HEK293 (cell line): ENCODE measurements at regions not wholly inside any gene's neighbourhood (a gene's known extent, or its start where the extent isn't known, plus 50 kb on each side); places are given as distances from the start of the nearest gene placed in this dataset.

Source experiments
- CTCF ChIA-PET: fragments of 350-600 bp; formaldehyde crosslinking; extraction: SDS; loops from one replicate; lab custom pipeline; 2021; ENCODE audit warnings: antibody characterized with exemption; lab: Yijun Ruan, JAX
- POLR2A ChIA-PET: fragments of 300-600 bp; formaldehyde crosslinking; extraction: SDS; loops from one replicate; lab custom pipeline; 2020; ENCODE audit warnings: antibody characterized with exemption, inconsistent platforms; lab: Yijun Ruan, JAX
- H3K27ac ChIP-seq: fragments of 200-500 bp; sonication (Bioruptor generic); 2 replicates; pipeline ENCODE4 v1.5.1; 2014; ENCODE audit warnings: low read depth, low read length, control low read depth, inconsistent platforms; ENCODE audit errors: extremely low read depth
- H3K36me3 ChIP-seq, 2 experiments: fragments of 200-500 bp in 1 of 2; sonication (Bioruptor generic) in 1 of 2; 1 replicate in 1 of 2; 2 replicates in 1 of 2; pipeline ENCODE4 v1.5.1; 2014 to 2017; ENCODE audit warnings: inconsistent platforms in 2 of 2, low read length in 2 of 2; ENCODE audit not compliant: control insufficient read depth in 2 of 2, insufficient read depth in 1 of 2
- H3K4me1 ChIP-seq: fragments of 200-500 bp; sonication (Bioruptor generic); 2 replicates; pipeline ENCODE4 v1.5.1; 2014; ENCODE audit warnings: mild to moderate bottlenecking, low read length, inconsistent platforms; ENCODE audit not compliant: control insufficient read depth, insufficient read depth
- H3K4me3 ChIP-seq: 2 replicates; pipeline ENCODE4 v1.5.1; 2011; ENCODE audit warnings: low read depth, mild to moderate bottlenecking, control low read depth, low read length, moderate library complexity
- H3K9me3 ChIP-seq: fragments of 200-500 bp; sonication (Bioruptor generic); 2 replicates; pipeline ENCODE4 v1.5.1; 2014; ENCODE audit warnings: low read depth, low read length, inconsistent platforms; ENCODE audit not compliant: control insufficient read depth, insufficient read depth
- FEZF1 ChIP-seq: fragments of 450-650 bp; formaldehyde crosslinking; IDR thresholded peaks from 2 replicates; pipeline ENCODE4 v1.5.1; 2016; ENCODE audit warnings: missing biosample characterization, missing genetic modification characterization
- KLF8 ChIP-seq: fragments of 450-650 bp; formaldehyde crosslinking; IDR thresholded peaks from 2 replicates; pipeline ENCODE4 v1.5.1; 2016; ENCODE audit warnings: missing biosample characterization, missing genetic modification characterization
- REPIN1 ChIP-seq: fragments of 450-650 bp; formaldehyde crosslinking; IDR thresholded peaks from 2 replicates; pipeline ENCODE4 v1.5.1; 2017; ENCODE audit warnings: missing biosample characterization, missing genetic modification characterization, low read depth
- SALL2 ChIP-seq: fragments of 450-650 bp; formaldehyde crosslinking; IDR thresholded peaks from 2 replicates; pipeline ENCODE4 v1.5.0; 2017; ENCODE audit warnings: missing biosample characterization, mild to moderate bottlenecking, missing genetic modification characterization, borderline replicate concordance
- TRIM28 ChIP-seq: IDR thresholded peaks from 2 replicates; pipeline ENCODE4 v1.6.1; 2011; ENCODE audit warnings: low read length, control low read depth, borderline replicate concordance
- YY1 ChIP-seq: fragments of 450-650 bp; formaldehyde crosslinking; IDR thresholded peaks from 2 replicates; pipeline ENCODE4 v1.5.1; 2018; ENCODE audit warnings: missing biosample characterization, missing genetic modification characterization
- ZBTB17 ChIP-seq: fragments of 450-650 bp; formaldehyde crosslinking; IDR thresholded peaks from 2 replicates; pipeline ENCODE4 v1.5.1; 2016; ENCODE audit warnings: missing biosample characterization, missing genetic modification characterization
- ZBTB26 ChIP-seq: fragments of 450-650 bp; formaldehyde crosslinking; optimal IDR thresholded peaks from 2 replicates; pipeline ENCODE3; 2016; ENCODE audit warnings: missing biosample characterization, mild to moderate bottlenecking, missing genetic modification characterization
- ZBTB44 ChIP-seq: fragments of 450-650 bp; IDR thresholded peaks from 2 replicates; pipeline ENCODE4 v1.5.1; 2018; ENCODE audit warnings: missing biosample characterization, mild to moderate bottlenecking, missing genetic modification characterization
- ZBTB48 ChIP-seq: fragments of 450-650 bp; formaldehyde crosslinking; IDR thresholded peaks from 2 replicates; pipeline ENCODE4 v1.5.1; 2016; ENCODE audit warnings: missing biosample characterization, missing genetic modification characterization
- ZBTB8A ChIP-seq: fragments of 450-650 bp; formaldehyde crosslinking; IDR thresholded peaks from 2 replicates; pipeline ENCODE4 v1.5.1; 2016; ENCODE audit warnings: missing biosample characterization, missing genetic modification characterization
- ZFP3 ChIP-seq: fragments of 450-650 bp; formaldehyde crosslinking; IDR thresholded peaks from 2 replicates; pipeline ENCODE4 v1.5.1; 2016; ENCODE audit warnings: low read depth, missing biosample characterization, missing genetic modification characterization
- ZNF10 ChIP-seq: fragments of 450-650 bp; formaldehyde crosslinking; IDR thresholded peaks from 2 replicates; pipeline ENCODE4 v1.5.1; 2017; ENCODE audit warnings: missing biosample characterization, missing genetic modification characterization
- ZNF169 ChIP-seq: fragments of 450-650 bp; formaldehyde crosslinking; IDR thresholded peaks from 2 replicates; pipeline ENCODE4 v1.5.1; 2016; ENCODE audit warnings: missing biosample characterization, missing genetic modification characterization
- ZNF302 ChIP-seq: fragments of 450-650 bp; formaldehyde crosslinking; IDR thresholded peaks from 2 replicates; pipeline ENCODE4 v1.5.1; 2016; ENCODE audit warnings: missing biosample characterization, missing genetic modification characterization, low read depth
- ZNF335 ChIP-seq: fragments of 450-650 bp; formaldehyde crosslinking; conservative IDR thresholded peaks from 2 replicates; pipeline ENCODE4 v1.5.1; 2016; ENCODE audit warnings: missing biosample characterization, missing genetic modification characterization
- ZNF366 ChIP-seq: fragments of 450-650 bp; formaldehyde crosslinking; conservative IDR thresholded peaks from 2 replicates; pipeline ENCODE4 v1.5.1; 2016; ENCODE audit warnings: missing biosample characterization, missing genetic modification characterization
- ZNF37A ChIP-seq: fragments of 450-650 bp; IDR thresholded peaks from 2 replicates; pipeline ENCODE4 v1.5.1; 2018; ENCODE audit warnings: missing biosample characterization, missing genetic modification characterization
- ZNF426 ChIP-seq: fragments of 450-650 bp; formaldehyde crosslinking; IDR thresholded peaks from 2 replicates; pipeline ENCODE4 v1.5.1; 2017; ENCODE audit warnings: missing biosample characterization, missing genetic modification characterization, mild to moderate bottlenecking, inconsistent platforms, moderate library complexity
- ZNF501 ChIP-seq: fragments of 450-650 bp; formaldehyde crosslinking; IDR thresholded peaks from 2 replicates; pipeline ENCODE4 v1.5.1; 2016; ENCODE audit warnings: missing biosample characterization, missing genetic modification characterization
- ZNF585B ChIP-seq: fragments of 450-650 bp; formaldehyde crosslinking; IDR thresholded peaks from 2 replicates; pipeline ENCODE4 v1.5.1; 2016; ENCODE audit warnings: missing biosample characterization, missing genetic modification characterization
- ZNF623 ChIP-seq: fragments of 450-650 bp; formaldehyde crosslinking; IDR thresholded peaks from 2 replicates; pipeline ENCODE4 v1.5.1; 2016; ENCODE audit warnings: missing biosample characterization, missing genetic modification characterization
- ZNF660 ChIP-seq: fragments of 450-650 bp; IDR thresholded peaks from 2 replicates; pipeline ENCODE4 v1.5.1; 2018; ENCODE audit warnings: missing biosample characterization, mild to moderate bottlenecking, missing genetic modification characterization
- ZNF664 ChIP-seq: fragments of 450-650 bp; formaldehyde crosslinking; IDR thresholded peaks from 2 replicates; pipeline ENCODE4 v1.5.1; 2016; ENCODE audit warnings: missing biosample characterization, missing genetic modification characterization
- ZSCAN23 ChIP-seq: fragments of 450-650 bp; formaldehyde crosslinking; IDR thresholded peaks from 2 replicates; pipeline ENCODE4 v1.5.1; 2016; ENCODE audit warnings: missing biosample characterization, missing genetic modification characterization
- ZSCAN5A ChIP-seq: fragments of 450-650 bp; formaldehyde crosslinking; IDR thresholded peaks from 2 replicates; pipeline ENCODE4 v1.5.1; 2016; ENCODE audit warnings: missing biosample characterization, missing genetic modification characterization
- TF ChIP-seq, protein P1 (sequence below): fragments of 450-650 bp; formaldehyde crosslinking; IDR thresholded peaks from 2 replicates; pipeline ENCODE4 v1.5.1; 2016; ENCODE audit warnings: missing biosample characterization, missing genetic modification characterization, low read depth

DNA sequence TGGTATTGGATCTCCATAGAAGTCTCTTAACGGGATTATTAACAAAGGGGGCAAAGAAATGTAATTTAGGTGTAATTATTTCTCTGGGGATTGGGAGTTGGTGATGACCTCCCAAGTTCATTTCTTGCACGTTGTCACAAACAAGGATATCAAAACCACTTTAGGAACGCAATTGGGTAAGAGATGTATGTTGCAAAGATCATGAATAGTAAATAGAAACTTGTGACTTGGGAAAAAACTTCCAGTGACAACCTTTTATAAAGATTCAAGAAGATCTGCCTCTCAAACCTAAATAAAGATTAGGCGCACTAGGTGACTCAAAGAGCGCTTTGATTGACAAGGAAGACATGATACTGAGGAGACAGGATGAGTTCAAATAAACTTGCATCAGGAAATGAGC, 127.8 kb upstream of the TRIB2 start (continued):
- TF ChIP-seq ZNF664 (tag by site-specific recombination) (no peak), ZNF10 (tag by site-specific recombination) (no peak), ZNF660 (tag by site-specific recombination) (no peak)

GRCh38 chr2:12589802-12590320, 126.9 kb upstream of the TRIB2 start:
- no peak overlapping the region for H3K27ac ChIP-seq
- H3K9me3 ChIP-seq, result no peaks in the 10 kb centered on the region
- TF ChIP-seq ZNF426 (tag by site-specific recombination) (no peak), ZFP3 (no peak), KLF8 (tag by site-specific recombination) (no peak), REPIN1 (no peak), ZBTB44 (tag by site-specific recombination) (no peak), ZBTB17 (no peak), ZNF366 (tag by site-specific recombination) (no peak), ZNF302 (tag by site-specific recombination) (no peak), ZNF585B (no peak)
- H3K36me3 ChIP-seq, result no peaks in the 10 kb centered on the region
- H3K4me1 ChIP-seq, result no peaks in the 10 kb centered on the region
- POLR2A ChIA-PET, result no interaction called here
- no peak overlapping the region for H3K4me3 ChIP-seq
- CTCF ChIA-PET, result no interaction called here

GRCh38 chr2:12592296-12592695, 124.4 kb upstream of the TRIB2 start:
- Histone ChIP-seq H3K36me3 (no peaks in the 10 kb centered on the region), H3K27ac (no peak overlapping the region), H3K9me3 (no peaks in the 10 kb centered on the region), H3K4me3 (no peak overlapping the region), H3K4me1 (no peaks in the 10 kb centered on the region)
- ChIA-PET CTCF (no interaction called here), POLR2A (no interaction called here)
- TF ChIP-seq ZBTB8A (no peak), REPIN1 (no peak), ZNF501 (tag by site-specific recombination) (no peak), ZNF169 (tag by site-specific recombination) (no peak), YY1 (no peak), SALL2 (tag by site-specific recombination) (no peak), ZBTB48 (no peak), TRIM28 (no peak), ZSCAN5A (no peak)

DNA sequence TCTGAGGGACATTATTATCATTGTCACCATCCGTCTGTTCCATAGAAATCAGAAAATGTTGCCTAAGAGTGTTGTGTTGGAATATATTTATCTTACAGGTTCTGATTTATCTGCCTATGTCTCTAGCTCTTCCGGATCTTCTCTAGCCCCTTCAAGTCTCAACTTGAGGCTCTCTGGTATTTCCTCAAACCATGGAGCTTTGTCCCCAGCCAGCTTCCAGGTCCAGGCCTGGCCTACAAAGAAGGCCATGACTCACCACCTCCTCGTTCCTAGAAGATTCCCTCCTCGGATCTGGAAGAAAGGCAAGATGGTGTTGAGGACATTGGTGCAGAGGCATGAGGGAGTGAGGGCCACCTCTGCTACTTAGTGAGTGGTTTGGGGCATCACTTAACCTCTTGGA, 122.1 kb upstream of the TRIB2 start:
- CTCF ChIA-PET, result no interaction called here
- Histone ChIP-seq H3K27ac (no peak overlapping the region), H3K9me3 (no peaks in the 10 kb centered on the region), H3K36me3 (no peaks in the 10 kb centered on the region), H3K4me1 (no peaks in the 10 kb centered on the region), H3K4me3 (no peak overlapping the region)
- POLR2A ChIA-PET, result no interaction called here
- no peak for TF ChIP-seq ZNF335 (tag by site-specific recombination)
- TF ChIP-seq FEZF1 (tag by site-specific recombination), result no peak
- no peak for TF ChIP-seq ZSCAN23
- no peak for TF ChIP-seq ZNF585B
- no peak for TF ChIP-seq ZNF623
- TF ChIP-seq, protein P1, sequence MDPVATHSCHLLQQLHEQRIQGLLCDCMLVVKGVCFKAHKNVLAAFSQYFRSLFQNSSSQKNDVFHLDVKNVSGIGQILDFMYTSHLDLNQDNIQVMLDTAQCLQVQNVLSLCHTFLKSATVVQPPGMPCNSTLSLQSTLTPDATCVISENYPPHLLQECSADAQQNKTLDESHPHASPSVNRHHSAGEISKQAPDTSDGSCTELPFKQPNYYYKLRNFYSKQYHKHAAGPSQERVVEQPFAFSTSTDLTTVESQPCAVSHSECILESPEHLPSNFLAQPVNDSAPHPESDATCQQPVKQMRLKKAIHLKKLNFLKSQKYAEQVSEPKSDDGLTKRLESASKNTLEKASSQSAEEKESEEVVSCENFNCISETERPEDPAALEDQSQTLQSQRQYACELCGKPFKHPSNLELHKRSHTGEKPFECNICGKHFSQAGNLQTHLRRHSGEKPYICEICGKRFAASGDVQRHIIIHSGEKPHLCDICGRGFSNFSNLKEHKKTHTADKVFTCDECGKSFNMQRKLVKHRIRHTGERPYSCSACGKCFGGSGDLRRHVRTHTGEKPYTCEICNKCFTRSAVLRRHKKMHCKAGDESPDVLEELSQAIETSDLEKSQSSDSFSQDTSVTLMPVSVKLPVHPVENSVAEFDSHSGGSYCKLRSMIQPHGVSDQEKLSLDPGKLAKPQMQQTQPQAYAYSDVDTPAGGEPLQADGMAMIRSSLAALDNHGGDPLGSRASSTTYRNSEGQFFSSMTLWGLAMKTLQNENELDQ, result no peak
- TF ChIP-seq ZNF37A, result no peak
- no peak for TF ChIP-seq ZBTB26 (tag by site-specific recombination)
